Choroid plexus epithelial cell (primary cell): ENCODE measurements at regions not wholly inside any gene's neighbourhood (a gene's known extent, or its start where the extent isn't known, plus 50 kb on each side); places are given as distances from the start of the nearest gene placed in this dataset.

Source experiments
- DNase-seq: peaks from one replicate; pipeline ENCODE4 v3.0.0-alpha.2; 2010; ENCODE audit warnings: low read depth
- H3K4me3 ChIP-seq: 2 replicates; pipeline ENCODE4 v1.5.1; 2011; ENCODE audit warnings: low read depth, mild to moderate bottlenecking, control low read depth, low read length, moderate library complexity
- TF ChIP-seq, protein P1 (sequence below): conservative IDR thresholded peaks from 2 replicates; pipeline ENCODE4 v1.5.1; 2011; ENCODE audit warnings: low read depth, mild to moderate bottlenecking, control low read depth, inconsistent platforms, low read length, moderate library complexity

DNA sequence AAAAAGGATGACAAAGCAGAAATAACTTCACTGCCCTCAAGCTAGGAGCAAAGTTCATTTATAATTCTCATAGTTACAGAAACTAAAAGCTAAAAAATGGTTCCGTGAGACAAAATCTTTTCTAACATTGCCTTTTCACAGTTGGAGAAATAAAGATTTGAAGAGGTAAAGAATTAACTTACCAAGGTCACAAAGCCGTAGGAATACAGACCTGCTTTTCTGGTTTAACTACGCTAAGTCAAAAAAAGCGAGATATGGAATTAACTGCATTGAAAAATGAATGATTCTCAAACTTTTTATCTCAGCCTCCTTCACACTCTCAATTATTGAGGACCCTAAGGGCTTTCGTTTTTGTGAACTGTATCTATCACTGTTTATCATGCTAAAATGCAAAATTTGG is 95.3 kb downstream of the SLC17A6 start:
- no peak overlapping the region for H3K4me3 ChIP-seq
- TF ChIP-seq, protein P1, sequence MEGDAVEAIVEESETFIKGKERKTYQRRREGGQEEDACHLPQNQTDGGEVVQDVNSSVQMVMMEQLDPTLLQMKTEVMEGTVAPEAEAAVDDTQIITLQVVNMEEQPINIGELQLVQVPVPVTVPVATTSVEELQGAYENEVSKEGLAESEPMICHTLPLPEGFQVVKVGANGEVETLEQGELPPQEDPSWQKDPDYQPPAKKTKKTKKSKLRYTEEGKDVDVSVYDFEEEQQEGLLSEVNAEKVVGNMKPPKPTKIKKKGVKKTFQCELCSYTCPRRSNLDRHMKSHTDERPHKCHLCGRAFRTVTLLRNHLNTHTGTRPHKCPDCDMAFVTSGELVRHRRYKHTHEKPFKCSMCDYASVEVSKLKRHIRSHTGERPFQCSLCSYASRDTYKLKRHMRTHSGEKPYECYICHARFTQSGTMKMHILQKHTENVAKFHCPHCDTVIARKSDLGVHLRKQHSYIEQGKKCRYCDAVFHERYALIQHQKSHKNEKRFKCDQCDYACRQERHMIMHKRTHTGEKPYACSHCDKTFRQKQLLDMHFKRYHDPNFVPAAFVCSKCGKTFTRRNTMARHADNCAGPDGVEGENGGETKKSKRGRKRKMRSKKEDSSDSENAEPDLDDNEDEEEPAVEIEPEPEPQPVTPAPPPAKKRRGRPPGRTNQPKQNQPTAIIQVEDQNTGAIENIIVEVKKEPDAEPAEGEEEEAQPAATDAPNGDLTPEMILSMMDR: no peak
- DNase-seq: no peak

DNA sequence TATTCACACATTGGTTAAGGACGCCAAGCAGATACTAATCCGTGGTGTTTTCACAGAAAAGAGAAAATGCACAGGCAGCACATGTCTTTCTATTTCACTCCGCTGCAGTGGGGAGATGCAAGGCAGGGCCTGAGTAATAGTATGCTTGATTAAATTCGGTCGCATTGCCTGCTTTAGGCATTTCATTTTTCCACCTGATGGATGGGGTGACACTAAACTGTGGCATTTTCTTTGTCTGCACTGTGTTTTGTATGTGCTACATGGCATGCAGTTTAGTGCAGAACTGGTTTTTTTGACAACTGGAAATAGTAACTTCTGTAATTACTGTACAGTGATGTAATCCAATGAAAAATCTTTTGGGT is 94.9 kb downstream of the SLC17A6 start:
- peak overlapping the region; percentile 60 for H3K4me3 ChIP-seq
- DNase-seq: no peak
- TF ChIP-seq, protein P1: no peak

DNA sequence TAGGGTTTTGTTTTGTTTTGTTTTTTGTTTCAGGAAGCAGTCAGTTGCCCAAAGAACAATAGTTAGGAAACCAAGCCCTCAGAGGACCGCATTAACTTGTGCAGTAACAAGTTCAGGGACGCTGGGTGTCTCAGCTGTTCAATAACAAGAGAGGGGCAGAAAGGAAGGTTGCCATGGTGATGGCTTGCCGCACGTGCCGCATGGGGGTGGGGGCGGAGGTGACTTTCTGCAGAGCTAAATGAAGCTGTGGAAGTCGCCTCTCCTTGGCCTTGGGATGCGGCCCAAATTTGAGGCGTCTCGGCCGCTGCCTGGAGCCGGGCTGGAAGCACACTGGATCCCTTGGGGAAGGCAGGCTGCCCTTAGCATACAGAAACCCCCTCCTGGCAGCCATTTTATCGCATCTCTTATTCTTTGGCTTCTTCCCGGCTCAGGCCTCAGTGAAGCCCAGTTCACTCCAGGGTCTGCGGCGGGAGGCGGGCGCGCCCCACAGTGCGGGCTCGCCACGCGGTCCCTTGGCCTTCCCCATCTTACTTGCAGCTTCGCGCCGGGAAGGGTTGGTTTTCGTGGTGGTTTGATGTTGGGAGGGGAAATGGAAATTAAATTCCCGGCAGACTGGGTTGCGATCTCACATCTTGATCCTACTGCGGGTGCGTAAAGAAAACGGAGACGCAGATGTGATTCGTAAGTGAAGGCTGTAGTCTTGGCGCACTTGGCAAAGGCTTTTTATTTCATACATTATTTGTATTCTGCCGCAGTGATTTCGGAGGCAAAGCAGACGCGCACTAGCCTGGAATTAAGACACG is 94.3 kb downstream of the SLC17A6 start:
- H3K4me3 ChIP-seq: peak overlapping the region; percentile 60
- TF ChIP-seq, protein P1: peak; percentile 9
- peak; percentile 56 for DNase-seq

DNA sequence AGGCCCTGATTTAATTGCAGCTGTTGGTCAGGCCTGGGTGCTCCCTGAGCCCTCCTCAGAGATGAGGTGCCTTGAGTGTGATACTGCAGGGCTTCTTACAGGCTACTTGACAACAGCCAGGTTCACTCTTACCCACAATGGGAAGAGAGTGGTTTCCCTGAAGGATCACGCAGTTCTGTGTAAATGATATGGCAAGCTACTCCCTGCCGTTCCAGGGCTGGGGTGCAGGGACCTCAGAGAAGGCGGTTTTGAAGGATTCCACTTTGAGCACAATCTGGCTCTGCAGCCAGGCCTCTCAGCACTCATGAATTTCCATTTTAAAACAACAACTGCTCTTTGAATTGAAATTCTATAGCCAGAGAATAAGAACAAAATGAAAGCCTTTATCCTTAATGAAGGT is 92.9 kb downstream of the SLC17A6 start:
- no peak for DNase-seq
- TF ChIP-seq, protein P1: no peak
- no peak overlapping the region for H3K4me3 ChIP-seq

DNA sequence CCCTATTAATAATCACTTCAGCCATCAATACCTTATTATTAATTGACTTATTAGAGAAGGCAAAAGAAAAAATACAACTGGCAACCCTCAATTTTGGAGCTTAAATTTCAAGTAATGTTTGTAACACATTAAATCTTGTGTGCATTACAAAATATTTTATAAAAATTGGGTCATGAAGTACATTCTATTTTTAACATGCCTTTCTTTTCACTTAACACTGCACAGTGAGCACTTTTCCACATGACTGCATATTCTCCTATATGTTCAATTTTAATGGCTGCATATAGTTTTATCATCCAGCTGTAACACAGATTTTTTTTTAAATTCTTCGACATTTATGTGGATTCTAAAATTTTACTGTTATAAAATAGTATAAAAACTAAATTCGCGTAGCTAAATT is 92.5 kb downstream of the SLC17A6 start:
- TF ChIP-seq, protein P1: no peak
- DNase-seq: no peak

DNA sequence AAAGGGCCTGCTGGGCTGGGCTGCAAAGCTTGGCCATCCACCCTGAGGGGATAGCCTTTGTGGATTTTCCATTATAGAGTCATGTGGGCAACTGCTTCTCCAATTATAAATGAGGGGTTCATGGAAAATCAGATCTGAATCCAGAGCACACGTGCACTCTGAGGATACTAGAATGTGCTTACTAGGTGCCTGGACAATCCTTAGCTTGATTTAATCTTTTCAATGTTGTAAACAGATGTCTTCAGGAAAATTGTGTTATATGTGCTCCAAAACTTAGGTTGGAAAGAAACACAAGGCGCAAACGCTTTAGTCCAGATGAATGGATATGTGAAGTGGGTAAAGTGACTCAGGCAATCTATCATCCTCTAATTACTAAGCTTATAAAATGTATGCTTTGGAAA is 92.0 kb downstream of the SLC17A6 start:
- TF ChIP-seq, protein P1: no peak
- no peak overlapping the region for H3K4me3 ChIP-seq
- DNase-seq: no peak

More for the DNA sequence above, 92.5 kb downstream of the SLC17A6 start:
- no peak overlapping the region for H3K4me3 ChIP-seq
